Astrocyte (in vitro differentiated cells and primary cell): ENCODE measurements at regions not wholly inside any gene's neighbourhood (a gene's known extent, or its start where the extent isn't known, plus 50 kb on each side); places are given as distances from the start of the nearest gene placed in this dataset.

Experiments
- DNase-seq: peaks from one replicate; pipeline ENCODE4 v3.0.0-alpha.2; 2010; ENCODE audit warnings: low read depth
- FAIRE-seq: peaks from 2 replicates; lab custom pipeline; 2011; peaks lifted over from hg19 to GRCh38; lab: Jason Lieb, UNC
- H2AFZ ChIP-seq: 2 replicates; pipeline ENCODE4 v1.6.0; 2012; ENCODE audit warnings: low read depth, low read length, inconsistent platforms
- H3K27ac ChIP-seq: 2 replicates; pipeline ENCODE4 v1.5.1; 2011; ENCODE audit warnings: low read depth, low read length, inconsistent platforms
- H3K27me3 ChIP-seq: 2 replicates; pipeline ENCODE4 v1.6.0; 2011; ENCODE audit warnings: low read length, inconsistent platforms; ENCODE audit not compliant: insufficient read depth
- H3K36me3 ChIP-seq: 2 replicates; pipeline ENCODE4 v1.5.1; 2011; ENCODE audit warnings: low read length, inconsistent platforms; ENCODE audit not compliant: insufficient read depth
- H3K4me1 ChIP-seq: 2 replicates; pipeline ENCODE4 v1.5.1; 2011; ENCODE audit warnings: low read length, inconsistent platforms; ENCODE audit not compliant: insufficient read depth
- H3K4me2 ChIP-seq: 2 replicates; pipeline ENCODE4 v1.6.0; 2012; ENCODE audit warnings: low read length, inconsistent platforms
- H3K4me3 ChIP-seq: 2 replicates; pipeline ENCODE4 v1.5.1; 2011; ENCODE audit warnings: low read depth, mild to moderate bottlenecking, low read length, inconsistent platforms; ENCODE audit not compliant: insufficient read depth
- H3K79me2 ChIP-seq: 2 replicates; pipeline ENCODE4 v1.6.0; 2012; ENCODE audit warnings: mild to moderate bottlenecking, low read length, inconsistent platforms; ENCODE audit not compliant: insufficient read depth
- H3K9ac ChIP-seq: 2 replicates; pipeline ENCODE4 v1.6.0; 2012; ENCODE audit warnings: mild to moderate bottlenecking, low read length, inconsistent platforms
- H3K9me3 ChIP-seq: 2 replicates; pipeline ENCODE4 v1.5.1; 2012; ENCODE audit warnings: low read depth, mild to moderate bottlenecking, low read length, inconsistent platforms; ENCODE audit not compliant: insufficient read depth
- H4K20me1 ChIP-seq: 2 replicates; pipeline ENCODE4 v1.6.0; 2012; ENCODE audit warnings: low read length, inconsistent platforms; ENCODE audit not compliant: insufficient read depth
- H3K27ac Mint-ChIP-seq: one replicate; pipeline ENCODE4 v1.8.0; 2021; ENCODE audit warnings: mild to moderate bottlenecking, mixed read lengths; ENCODE audit not compliant: unreplicated experiment
- H3K27me3 Mint-ChIP-seq: one replicate; pipeline ENCODE4 v1.8.0; 2021; ENCODE audit warnings: low read depth, mixed read lengths; ENCODE audit not compliant: unreplicated experiment
- H3K36me3 Mint-ChIP-seq: one replicate; pipeline ENCODE4 v1.8.0; 2021; ENCODE audit warnings: low read depth, mixed read lengths; ENCODE audit not compliant: unreplicated experiment
- H3K4me1 Mint-ChIP-seq: one replicate; pipeline ENCODE4 v1.8.0; 2021; ENCODE audit warnings: low read depth, mixed read lengths; ENCODE audit not compliant: unreplicated experiment
- H3K4me3 Mint-ChIP-seq: one replicate; pipeline ENCODE4 v1.8.0; 2021; ENCODE audit warnings: mild to moderate bottlenecking, moderate library complexity, mixed read lengths; ENCODE audit not compliant: unreplicated experiment
- H3K9me3 Mint-ChIP-seq: one replicate; pipeline ENCODE4 v1.8.0; 2021; ENCODE audit warnings: mild to moderate bottlenecking, mixed read lengths; ENCODE audit not compliant: unreplicated experiment
- EZH2 ChIP-seq: IDR thresholded peaks from 2 replicates; pipeline ENCODE4 v1.6.1; 2012; ENCODE audit warnings: mild to moderate bottlenecking, low read length, inconsistent platforms; ENCODE audit not compliant: insufficient read depth
- TF ChIP-seq, protein P1 (sequence below): IDR thresholded peaks from 2 replicates; pipeline ENCODE4 v1.5.1; 2011; ENCODE audit warnings: low read depth, mild to moderate bottlenecking, inconsistent platforms, low read length, moderate library complexity; ENCODE audit not compliant: insufficient read depth

DNA sequence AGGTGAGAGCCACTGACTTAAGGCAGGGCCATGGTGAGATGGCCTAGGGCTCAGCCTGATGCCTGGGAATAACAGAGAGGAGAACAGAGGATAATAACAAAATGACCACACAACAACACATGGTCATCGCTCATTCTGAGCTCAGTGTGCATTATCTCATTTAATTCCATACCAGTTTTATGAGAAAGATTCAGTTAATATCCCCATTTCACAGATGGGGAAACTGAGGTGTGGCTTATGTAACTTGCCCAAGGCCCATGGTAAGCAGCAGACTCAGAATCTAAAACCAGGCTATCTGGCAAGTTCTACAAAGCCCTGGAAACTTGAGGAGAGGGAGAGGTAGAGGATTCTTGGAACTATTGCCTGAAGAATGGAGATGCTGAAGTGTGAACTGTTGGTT, 200.9 kb upstream of the PMEPA1 start:
- FAIRE-seq: no peak
- peaks cover 18% of the 10 kb centered on the region for H3K27me3 ChIP-seq
- no peak overlapping the region for H3K4me3 Mint-ChIP-seq

DNA sequence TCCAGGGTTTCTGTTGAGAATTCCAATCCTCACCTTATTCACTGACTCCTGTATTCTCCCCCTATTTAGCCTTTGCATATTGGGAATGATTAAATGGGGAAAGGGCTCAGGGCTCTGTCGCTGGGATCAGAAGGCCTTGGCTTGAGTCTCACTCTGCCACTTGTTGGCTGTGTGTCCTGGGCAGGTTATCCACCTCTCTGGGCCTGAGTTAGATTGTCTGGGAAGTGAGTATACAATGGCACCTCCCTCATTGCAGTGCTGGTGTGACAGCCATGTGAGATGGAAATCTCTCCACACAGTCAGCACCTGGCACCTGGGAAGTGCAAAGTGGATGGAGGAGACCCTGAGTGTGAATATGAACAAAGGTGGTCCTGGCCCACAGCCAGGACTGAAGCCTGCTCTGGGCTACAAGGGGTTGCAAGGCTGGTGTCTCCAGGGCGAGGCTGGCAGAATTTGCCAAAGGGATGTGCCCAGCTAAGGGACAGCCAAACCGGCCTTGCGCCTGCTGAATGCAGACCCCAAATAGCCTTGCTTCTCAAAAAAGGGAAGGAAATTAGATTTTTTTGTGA, 200.0 kb upstream of the PMEPA1 start:
- DNase-seq: no peak
- H3K27ac ChIP-seq: no peak overlapping the region
- H3K27me3 ChIP-seq: peaks cover 23% of the 10 kb centered on the region
- H2AFZ ChIP-seq: no peak overlapping the region
- Mint-ChIP-seq H3K27ac (no peak overlapping the region), H3K9me3 (peaks cover 2% of the 10 kb centered on the region), H3K4me3 (no peak overlapping the region), H3K36me3 (peaks cover 5% of the 10 kb centered on the region), H3K27me3 (peaks cover 91% of the 10 kb centered on the region), H3K4me1 (peaks cover 1% of the 10 kb centered on the region)
- H3K9me3 ChIP-seq: no peaks in the 10 kb centered on the region
- no peaks in the 10 kb centered on the region for H3K36me3 ChIP-seq
- H4K20me1 ChIP-seq: no peaks in the 10 kb centered on the region
- FAIRE-seq: no peak
- H3K9ac ChIP-seq: no peak overlapping the region
- no peak overlapping the region for H3K4me2 ChIP-seq
- H3K4me3 ChIP-seq: no peak overlapping the region
- TF ChIP-seq, protein P1, sequence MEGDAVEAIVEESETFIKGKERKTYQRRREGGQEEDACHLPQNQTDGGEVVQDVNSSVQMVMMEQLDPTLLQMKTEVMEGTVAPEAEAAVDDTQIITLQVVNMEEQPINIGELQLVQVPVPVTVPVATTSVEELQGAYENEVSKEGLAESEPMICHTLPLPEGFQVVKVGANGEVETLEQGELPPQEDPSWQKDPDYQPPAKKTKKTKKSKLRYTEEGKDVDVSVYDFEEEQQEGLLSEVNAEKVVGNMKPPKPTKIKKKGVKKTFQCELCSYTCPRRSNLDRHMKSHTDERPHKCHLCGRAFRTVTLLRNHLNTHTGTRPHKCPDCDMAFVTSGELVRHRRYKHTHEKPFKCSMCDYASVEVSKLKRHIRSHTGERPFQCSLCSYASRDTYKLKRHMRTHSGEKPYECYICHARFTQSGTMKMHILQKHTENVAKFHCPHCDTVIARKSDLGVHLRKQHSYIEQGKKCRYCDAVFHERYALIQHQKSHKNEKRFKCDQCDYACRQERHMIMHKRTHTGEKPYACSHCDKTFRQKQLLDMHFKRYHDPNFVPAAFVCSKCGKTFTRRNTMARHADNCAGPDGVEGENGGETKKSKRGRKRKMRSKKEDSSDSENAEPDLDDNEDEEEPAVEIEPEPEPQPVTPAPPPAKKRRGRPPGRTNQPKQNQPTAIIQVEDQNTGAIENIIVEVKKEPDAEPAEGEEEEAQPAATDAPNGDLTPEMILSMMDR: no peak
- no peak for TF ChIP-seq EZH2
- H3K79me2 ChIP-seq: no peaks in the 10 kb centered on the region
- no peaks in the 10 kb centered on the region for H3K4me1 ChIP-seq

More for the DNA sequence above, 200.9 kb upstream of the PMEPA1 start:
- peaks cover 2% of the 10 kb centered on the region for H3K9me3 Mint-ChIP-seq
- DNase-seq: no peak
- no peaks in the 10 kb centered on the region for H4K20me1 ChIP-seq
- no peak overlapping the region for H3K27ac ChIP-seq
- no peaks in the 10 kb centered on the region for H3K79me2 ChIP-seq
- H3K36me3 ChIP-seq: no peaks in the 10 kb centered on the region
- H3K9me3 ChIP-seq: no peaks in the 10 kb centered on the region
- no peak overlapping the region for H2AFZ ChIP-seq
- TF ChIP-seq, protein P1: no peak
- no peak for TF ChIP-seq EZH2
- no peak overlapping the region for H3K4me3 ChIP-seq
- no peak overlapping the region for H3K27ac Mint-ChIP-seq
- H3K4me2 ChIP-seq: no peak overlapping the region
- H3K4me1 ChIP-seq: no peaks in the 10 kb centered on the region
- peaks cover 5% of the 10 kb centered on the region for H3K36me3 Mint-ChIP-seq
- peaks cover 85% of the 10 kb centered on the region for H3K27me3 Mint-ChIP-seq
- no peak overlapping the region for H3K9ac ChIP-seq
- no peaks in the 10 kb centered on the region for H3K4me1 Mint-ChIP-seq
